NCI-H748 (cell line): ENCODE measurements at regions not wholly inside any gene's neighbourhood (a gene's known extent, or its start where the extent isn't known, plus 50 kb on each side); places are given as distances from the start of the nearest gene placed in this dataset.
A peak's percentile ranks its signal among the peaks of the same experiment; 100 is the strongest.

Source experiments
- DNase-seq: peaks from one replicate; lab custom pipeline; 2025; ENCODE audit not compliant: unreplicated experiment; lab: John Stamatoyannopoulos, UW

DNA sequence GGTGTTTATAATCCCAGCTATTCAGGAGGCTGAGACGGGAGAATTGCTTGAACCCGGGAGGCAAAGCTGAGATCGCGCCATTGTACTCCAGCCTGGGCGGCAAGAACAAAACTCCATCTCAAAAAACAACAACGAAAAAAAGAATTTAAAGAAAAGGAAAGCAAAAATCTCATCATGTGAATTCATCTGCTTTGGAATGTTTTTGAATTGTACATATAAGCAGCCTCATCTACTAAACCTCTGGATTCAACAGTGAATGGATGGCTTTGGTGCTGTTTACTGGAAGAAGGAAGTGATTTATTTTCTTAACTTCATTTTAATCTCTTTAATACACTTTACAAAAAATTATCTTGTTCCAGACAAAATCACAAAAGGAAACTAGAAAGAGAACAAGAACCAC is 51.8 kb upstream of the PNRC1 start:
- DNase-seq = no peak

DNA sequence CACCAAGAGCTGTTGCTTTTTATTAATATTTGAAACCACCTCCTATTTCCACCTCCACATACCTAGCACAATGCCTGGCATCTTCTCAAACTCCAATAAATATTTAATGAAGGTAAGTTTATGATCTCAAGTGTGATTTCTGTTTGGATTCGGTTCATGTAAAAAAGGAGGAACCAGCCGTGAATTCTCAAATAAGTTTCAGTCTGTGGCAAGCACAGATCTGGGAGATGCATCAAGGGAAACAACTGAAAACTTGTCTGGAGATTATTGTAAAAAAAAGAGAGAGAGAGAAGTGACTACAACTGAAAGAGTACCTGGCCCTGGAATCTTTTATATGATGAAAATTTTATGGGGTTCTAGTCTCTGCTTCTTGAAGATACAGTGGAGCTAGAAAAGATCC is 52.8 kb upstream of the PNRC1 start:
- DNase-seq = no peak

DNA sequence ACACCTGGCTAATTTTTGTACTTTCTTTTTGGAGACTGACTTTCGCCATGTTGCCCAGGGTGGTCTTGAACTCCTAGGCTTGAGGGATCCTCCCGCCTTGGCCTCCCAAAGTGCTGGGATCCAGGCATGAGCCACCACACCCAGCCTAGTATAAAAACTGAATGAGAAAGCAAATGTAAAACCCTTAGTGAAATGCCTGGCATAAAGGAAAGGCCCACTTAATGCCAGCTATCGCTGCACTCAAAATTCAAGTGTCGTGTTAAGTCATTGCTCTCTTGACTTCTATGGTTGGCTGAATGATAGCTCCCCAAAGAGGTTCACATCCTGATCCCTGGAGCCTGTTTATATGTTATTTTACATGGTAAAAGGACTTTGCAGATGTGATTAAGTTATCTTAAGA is 54.4 kb upstream of the PNRC1 start:
- DNase-seq = no peak

DNA sequence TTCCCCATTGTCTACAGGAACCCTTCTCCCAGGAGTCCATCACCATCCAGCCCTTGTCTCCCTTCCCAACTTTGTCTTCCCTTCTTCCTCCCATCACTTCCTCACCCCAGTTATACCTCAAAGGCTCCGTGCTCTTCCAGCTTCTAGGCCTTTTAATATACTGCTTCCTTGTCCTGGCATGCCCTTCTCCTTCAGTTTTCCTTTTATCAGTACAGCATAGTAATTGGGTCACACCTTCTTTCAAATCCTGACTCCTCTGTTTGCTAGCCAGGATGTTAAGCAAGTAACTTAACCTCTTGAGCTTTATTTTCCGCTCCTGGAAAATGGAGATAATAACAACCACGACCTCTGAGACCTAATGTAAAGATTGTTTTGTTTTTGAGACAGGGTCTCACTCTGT is 54.9 kb upstream of the PNRC1 start:
- DNase-seq = no peak

DNA sequence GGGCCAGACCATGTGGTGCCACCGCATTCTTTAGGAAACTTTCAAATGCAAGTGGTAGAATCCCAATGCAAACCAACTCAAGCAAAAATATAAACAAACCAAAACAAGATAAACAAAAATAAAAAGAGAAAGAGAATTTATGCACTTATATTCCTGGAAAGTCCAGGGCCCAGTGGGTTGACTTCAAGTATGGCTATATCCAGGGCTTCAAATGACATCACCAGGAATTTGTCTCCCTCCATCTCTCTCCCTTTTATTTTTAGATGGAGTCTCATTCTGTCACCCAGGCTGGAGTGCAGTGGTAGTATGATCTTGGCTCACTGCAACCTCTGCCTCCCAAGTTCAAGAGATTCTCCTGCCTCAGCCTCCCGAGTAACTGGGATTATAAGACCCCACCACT is 56.1 kb upstream of the PNRC1 start:
- DNase-seq = no peak

DNA sequence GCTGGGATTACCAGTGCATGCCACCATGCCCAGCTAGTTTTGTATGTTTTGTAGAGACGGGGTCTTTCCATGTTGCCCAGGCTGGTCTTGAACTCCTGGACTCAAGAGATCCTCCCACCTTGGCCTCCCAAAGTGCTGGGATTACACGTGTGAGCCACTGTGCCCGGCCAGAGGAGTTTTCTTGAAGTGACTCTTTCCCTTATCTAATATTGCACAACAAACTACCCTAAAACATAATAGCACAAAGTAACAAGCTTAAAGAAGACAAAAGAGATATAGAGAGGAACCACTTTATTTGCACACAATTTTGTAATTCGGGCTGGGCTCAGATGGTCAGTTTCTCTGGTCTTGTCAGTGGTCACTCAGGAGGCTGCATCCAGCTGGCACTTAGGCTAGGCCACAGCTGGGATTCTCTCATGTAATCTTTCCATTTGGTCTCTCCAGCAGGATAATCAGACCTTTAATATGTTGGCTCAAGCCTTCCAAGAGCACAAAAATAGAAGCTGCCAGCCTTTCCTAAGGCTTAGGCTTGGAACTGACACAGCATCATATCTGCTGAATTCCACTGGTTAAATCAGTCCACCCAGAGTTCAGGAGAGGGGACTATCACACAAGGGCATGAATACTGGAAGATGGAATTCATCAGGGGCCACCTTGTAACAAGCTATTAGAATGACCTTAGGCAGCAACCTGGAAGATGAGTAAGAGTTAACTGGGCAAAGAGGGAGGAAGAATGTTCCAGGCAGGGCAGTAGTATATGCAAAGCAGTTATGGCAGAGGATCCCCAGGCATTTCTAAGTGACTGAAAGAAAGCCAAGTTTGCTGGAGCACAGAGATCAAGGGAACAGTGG is 56.7 kb upstream of the PNRC1 start:
- no peak for DNase-seq

DNA sequence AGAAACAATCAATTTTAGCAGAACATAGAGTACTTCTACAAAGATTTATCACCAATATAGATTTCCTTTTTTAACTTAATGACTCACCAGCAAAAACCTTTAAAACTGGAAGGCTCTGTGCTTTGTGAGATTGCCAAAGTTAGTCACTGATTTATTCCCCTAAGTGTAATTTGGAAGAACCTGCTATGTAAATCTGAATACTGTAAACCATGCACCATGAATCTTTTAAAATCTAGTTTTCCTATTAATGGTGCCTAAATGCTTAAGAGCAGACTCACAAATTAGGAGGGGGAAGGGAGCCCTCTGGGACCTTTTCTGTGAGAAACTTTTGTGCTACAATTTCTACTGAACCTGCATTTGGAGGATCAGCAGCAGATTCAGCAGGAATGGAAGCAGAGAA is 57.8 kb upstream of the PNRC1 start:
- no peak for DNase-seq

DNA sequence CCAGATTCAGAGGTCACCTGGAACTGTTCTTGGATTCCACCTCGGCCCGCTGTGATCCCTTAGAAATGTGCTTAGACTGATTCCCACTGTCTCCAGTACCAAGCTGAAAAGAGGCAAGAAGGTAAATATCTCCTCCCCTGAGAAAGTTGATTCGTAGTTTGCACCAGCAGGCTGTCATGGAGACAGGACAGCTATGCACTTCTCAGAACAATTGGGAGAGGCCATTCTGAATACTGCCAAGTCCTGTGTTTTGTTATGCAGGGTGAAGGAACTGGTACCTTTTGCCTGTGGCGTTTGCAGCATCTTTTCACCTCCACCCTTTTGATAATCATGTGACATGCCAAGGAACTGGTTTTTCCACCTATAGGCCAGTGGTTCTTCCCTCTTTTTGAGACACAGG is 58.2 kb upstream of the RNGTT start:
- DNase-seq = peak; percentile 20

DNA sequence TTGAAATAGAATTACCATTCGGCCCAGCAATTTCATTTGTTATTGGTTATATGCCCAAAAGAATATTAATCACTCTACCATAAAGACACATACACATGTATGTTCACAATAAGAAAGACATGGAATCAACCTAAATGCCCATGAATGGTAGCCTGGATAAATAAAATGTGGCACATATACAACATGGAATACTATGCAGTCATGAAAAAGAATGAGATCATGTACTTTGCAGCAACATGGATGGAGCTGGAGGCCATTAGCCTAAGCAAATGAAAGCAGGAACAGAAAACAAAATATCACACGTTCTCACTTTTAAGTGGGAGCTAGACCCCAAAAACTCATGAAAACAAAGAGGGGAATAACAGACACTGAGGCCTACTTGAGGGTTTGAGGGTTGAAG is 52.6 kb upstream of the RNGTT start:
- DNase-seq = no peak

DNA sequence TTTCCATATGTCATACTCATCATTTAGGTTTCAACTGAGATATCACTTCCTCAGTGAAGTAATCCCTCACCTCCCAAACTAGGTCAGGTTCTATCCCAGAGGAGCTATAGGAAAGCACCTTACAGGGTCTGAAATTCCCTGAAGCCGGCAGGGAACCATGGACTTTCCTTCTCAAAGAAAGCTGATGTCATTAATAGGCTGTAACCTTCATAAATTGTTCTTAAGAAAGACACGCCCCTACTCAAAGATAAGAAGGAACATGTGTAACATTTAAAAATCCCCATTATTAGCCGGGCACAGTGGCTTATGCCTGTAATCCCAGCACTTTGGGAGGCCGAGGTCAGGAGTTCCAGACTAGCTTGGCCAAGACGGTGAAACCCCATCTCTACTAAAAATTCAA is 50.0 kb upstream of the RNGTT start:
- DNase-seq = no peak
